Fibroblast of lung (primary cell): ENCODE measurements at regions not wholly inside any gene's neighbourhood (a gene's known extent, or its start where the extent isn't known, plus 50 kb on each side); places are given as distances from the start of the nearest gene placed in this dataset.
"Not testable (repeated sequence)": the region's sequence is repeated elsewhere in the genome, so short reads cannot be mapped to it uniquely, and the experiment has no call there.

Experiments used
- EZH2 ChIP-seq: IDR thresholded peaks from 2 replicates; pipeline ENCODE4 v1.5.1; 2012; ENCODE audit warnings: low read length, control low read depth, mild to moderate bottlenecking; ENCODE audit errors: missing control alignments
- TF ChIP-seq, protein P1 (sequence below), 2 donors: IDR thresholded peaks in 1 of 2; conservative IDR thresholded peaks in 1 of 2; 1 replicate in 1 of 2; 2 replicates in 1 of 2; pipeline ENCODE4 v1.5.1; 2011 to 2012; ENCODE audit warnings: low read length in 2 of 2, control low read depth in 1 of 2, inconsistent platforms in 1 of 2, low read depth in 1 of 2, mild to moderate bottlenecking in 1 of 2

DNA sequence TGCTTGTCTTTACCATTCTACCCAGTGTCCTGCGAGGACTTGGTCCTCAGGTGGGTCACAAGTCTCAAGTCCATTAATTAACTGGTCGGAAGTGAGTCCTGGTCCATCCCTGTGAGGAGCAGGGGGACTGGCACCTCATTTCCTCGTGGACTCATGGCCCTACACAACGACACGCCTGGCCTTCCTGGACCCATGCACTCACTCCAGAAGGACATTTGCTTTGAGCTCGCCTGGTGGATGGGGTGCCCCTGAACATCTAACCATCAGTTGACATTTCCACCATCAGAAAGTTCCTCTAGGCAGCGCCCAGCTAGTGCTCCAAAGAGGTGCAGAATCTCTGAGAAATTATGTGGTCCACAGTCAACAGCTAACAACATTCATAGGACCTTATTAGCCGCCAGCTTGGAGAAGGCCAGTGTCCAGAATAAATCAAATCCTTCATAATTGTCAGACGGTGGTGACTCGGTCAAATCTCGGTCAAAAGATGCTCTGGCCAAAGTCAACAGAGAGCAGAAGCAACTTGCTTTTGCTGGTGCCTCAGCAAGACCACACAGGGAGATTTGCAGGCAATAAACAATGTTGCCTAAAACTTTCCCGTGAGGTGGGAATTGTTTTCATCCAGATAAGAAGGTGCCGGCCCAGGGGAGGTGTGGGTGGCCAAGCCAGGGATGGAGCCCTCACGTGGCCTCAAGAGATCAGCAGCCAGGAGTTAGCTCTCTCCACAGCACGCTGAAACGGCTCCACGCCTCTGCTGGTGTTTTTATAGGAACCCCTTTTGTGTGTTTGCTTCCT lies 119.9 kb upstream of the FAM20C start:
- TF ChIP-seq, protein P1, sequence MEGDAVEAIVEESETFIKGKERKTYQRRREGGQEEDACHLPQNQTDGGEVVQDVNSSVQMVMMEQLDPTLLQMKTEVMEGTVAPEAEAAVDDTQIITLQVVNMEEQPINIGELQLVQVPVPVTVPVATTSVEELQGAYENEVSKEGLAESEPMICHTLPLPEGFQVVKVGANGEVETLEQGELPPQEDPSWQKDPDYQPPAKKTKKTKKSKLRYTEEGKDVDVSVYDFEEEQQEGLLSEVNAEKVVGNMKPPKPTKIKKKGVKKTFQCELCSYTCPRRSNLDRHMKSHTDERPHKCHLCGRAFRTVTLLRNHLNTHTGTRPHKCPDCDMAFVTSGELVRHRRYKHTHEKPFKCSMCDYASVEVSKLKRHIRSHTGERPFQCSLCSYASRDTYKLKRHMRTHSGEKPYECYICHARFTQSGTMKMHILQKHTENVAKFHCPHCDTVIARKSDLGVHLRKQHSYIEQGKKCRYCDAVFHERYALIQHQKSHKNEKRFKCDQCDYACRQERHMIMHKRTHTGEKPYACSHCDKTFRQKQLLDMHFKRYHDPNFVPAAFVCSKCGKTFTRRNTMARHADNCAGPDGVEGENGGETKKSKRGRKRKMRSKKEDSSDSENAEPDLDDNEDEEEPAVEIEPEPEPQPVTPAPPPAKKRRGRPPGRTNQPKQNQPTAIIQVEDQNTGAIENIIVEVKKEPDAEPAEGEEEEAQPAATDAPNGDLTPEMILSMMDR (conservative IDR thresholded peaks at IDR 0.05 in 1 of 2, IDR thresholded peaks at IDR 0.05 in 1 of 2; ENCODE audit: low read depth in 1 of 2, low read length in 2 of 2), result not testable (repeated sequence)
- not testable (repeated sequence) for TF ChIP-seq EZH2
